Esophagus muscularis mucosa (tissue), 4 donors: ENCODE measurements at regions not wholly inside any gene's neighbourhood (a gene's known extent, or its start where the extent isn't known, plus 50 kb on each side); places are given as distances from the start of the nearest gene placed in this dataset.

Experiments used
- EP300 ChIP-seq: sonication (generic); formaldehyde crosslinking; IDR thresholded peaks from one replicate; pipeline ENCODE4 v1.6.1; 2017; ENCODE audit warnings: antibody characterized with exemption
- POLR2A ChIP-seq: fragments of 450-650 bp; IDR thresholded peaks from one replicate; pipeline ENCODE4 v1.6.1; 2017; ENCODE audit warnings: antibody characterized with exemption, moderate library complexity, mild to moderate bottlenecking, low read depth
- POLR2AphosphoS5 ChIP-seq, 2 donors: sonication (generic); formaldehyde crosslinking; IDR thresholded peaks; one replicate each; pipeline ENCODE4 v1.6.1; 2017; ENCODE audit warnings: antibody characterized with exemption in 2 of 2
- TF ChIP-seq, protein P1 (sequence below), 3 experiments: fragments of 200-600 bp in 2 of 3; fragments of 450-650 bp in 1 of 3; sonication (generic) in 2 of 3; IDR thresholded peaks; one replicate each; pipeline ENCODE4 v1.5.1; 2017 to 2019; ENCODE audit warnings: antibody characterized with exemption in 3 of 3, mild to moderate bottlenecking in 2 of 3, moderate library complexity in 1 of 3

DNA sequence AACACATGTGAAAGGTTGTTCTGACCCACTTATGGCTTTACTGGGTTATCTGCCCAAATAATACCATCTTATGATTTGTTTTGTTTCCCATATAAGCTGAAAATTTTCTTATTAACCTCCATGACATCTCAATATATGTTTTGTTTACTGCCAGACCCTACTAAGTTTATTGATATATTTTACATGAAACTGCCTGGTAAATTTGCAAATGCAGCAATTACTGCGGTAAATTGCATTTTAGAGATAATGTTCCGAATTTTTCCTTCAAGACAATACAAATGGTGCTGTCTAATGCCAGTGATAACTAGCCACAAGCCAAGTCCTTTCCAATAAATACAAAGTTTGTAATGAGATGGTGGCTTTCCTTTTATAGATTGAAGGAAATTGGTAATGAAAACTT, 275.9 kb downstream of the SAMD5 start:
- no peak for TF ChIP-seq POLR2AphosphoS5 (IDR thresholded peaks at IDR 0.05)
- TF ChIP-seq, protein P1, sequence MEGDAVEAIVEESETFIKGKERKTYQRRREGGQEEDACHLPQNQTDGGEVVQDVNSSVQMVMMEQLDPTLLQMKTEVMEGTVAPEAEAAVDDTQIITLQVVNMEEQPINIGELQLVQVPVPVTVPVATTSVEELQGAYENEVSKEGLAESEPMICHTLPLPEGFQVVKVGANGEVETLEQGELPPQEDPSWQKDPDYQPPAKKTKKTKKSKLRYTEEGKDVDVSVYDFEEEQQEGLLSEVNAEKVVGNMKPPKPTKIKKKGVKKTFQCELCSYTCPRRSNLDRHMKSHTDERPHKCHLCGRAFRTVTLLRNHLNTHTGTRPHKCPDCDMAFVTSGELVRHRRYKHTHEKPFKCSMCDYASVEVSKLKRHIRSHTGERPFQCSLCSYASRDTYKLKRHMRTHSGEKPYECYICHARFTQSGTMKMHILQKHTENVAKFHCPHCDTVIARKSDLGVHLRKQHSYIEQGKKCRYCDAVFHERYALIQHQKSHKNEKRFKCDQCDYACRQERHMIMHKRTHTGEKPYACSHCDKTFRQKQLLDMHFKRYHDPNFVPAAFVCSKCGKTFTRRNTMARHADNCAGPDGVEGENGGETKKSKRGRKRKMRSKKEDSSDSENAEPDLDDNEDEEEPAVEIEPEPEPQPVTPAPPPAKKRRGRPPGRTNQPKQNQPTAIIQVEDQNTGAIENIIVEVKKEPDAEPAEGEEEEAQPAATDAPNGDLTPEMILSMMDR (IDR thresholded peaks at IDR 0.05) = no peak
- no peak for TF ChIP-seq EP300
- TF ChIP-seq POLR2A = no peak
